K562 (cell line): ENCODE measurements at regions not wholly inside any gene's neighbourhood (a gene's known extent, or its start where the extent isn't known, plus 50 kb on each side); places are given as distances from the start of the nearest gene placed in this dataset.

ENCODE experiments used
- CBX1 ChIP-seq: sonication (generic); IDR thresholded peaks from 2 replicates; pipeline ENCODE4 v1.6.1; 2016; ENCODE audit warnings: antibody characterized with exemption, low read depth, mild to moderate bottlenecking
- CREM ChIP-seq: IDR thresholded peaks from 2 replicates; pipeline ENCODE4 v1.6.1; 2014; ENCODE audit warnings: antibody characterized with exemption, low read depth
- EP300 ChIP-seq: IDR thresholded peaks from 2 replicates; pipeline ENCODE4 v1.6.1; 2012; ENCODE audit warnings: low read length, improper control_type of control experiment
- IFI16 ChIP-seq: fragments of 250-450 bp; sonication (Bioruptor Pico); IDR thresholded peaks from 2 replicates; pipeline ENCODE4 v2.1.2; 2022; ENCODE audit warnings: mild to moderate bottlenecking, inconsistent platforms
- ILF3 ChIP-seq: fragments of 450-650 bp; IDR thresholded peaks from 2 replicates; pipeline ENCODE4 v1.6.1; 2018; ENCODE audit warnings: antibody characterized with exemption, mild to moderate bottlenecking, moderate library complexity, borderline replicate concordance
- MBD2 ChIP-seq: sonication (generic); IDR thresholded peaks from 2 replicates; pipeline ENCODE4 v1.6.1; 2016; ENCODE audit warnings: low read depth, borderline replicate concordance
- MECOM ChIP-seq: fragments of 250-450 bp; sonication (Bioruptor Pico); IDR thresholded peaks from 2 replicates; pipeline ENCODE4 v1.8.0; 2022; ENCODE audit warnings: inconsistent platforms
- MEF2D ChIP-seq: conservative IDR thresholded peaks from 2 replicates; pipeline ENCODE4 v1.6.1; 2016; ENCODE audit warnings: low read depth, missing genetic modification characterization, missing compliant biosample characterization
- MYNN ChIP-seq, 2 experiments: sonication (generic); formaldehyde crosslinking in 1 of 2; IDR thresholded peaks; 2 replicates each; pipeline versions ENCODE4 v1.5.0 to v1.6.1; 2016 to 2020; ENCODE audit warnings: antibody characterized with exemption in 1 of 2, missing genetic modification reagents in 1 of 2
- NR4A1 ChIP-seq, 2 experiments: fragments of 250-450 bp in 1 of 2; fragments of 450-650 bp in 1 of 2; sonication (Bioruptor Pico) in 1 of 2; IDR thresholded peaks; 2 replicates each; pipeline versions ENCODE4 v1.4.0 to v1.6.1; 2016 to 2020; ENCODE audit warnings: mild to moderate bottlenecking in 2 of 2, missing compliant biosample characterization in 1 of 2, missing genetic modification characterization in 1 of 2, moderate library complexity in 1 of 2
- NRF1 ChIP-seq, 2 experiments: fragments of 450-650 bp; IDR thresholded peaks in 1 of 2; conservative IDR thresholded peaks in 1 of 2; 2 replicates each; pipeline ENCODE4 v1.6.1; 2014; ENCODE audit warnings: mild to moderate bottlenecking in 2 of 2
- RFX7 ChIP-seq: fragments of 250-450 bp; sonication (Bioruptor Pico); IDR thresholded peaks from 2 replicates; pipeline ENCODE4 v1.5.1; 2021; ENCODE audit warnings: mild to moderate bottlenecking
- ZFP30 ChIP-seq: fragments of 250-450 bp; sonication (Bioruptor Pico); IDR thresholded peaks from 2 replicates; pipeline ENCODE4 v1.8.0; 2022; ENCODE audit warnings: moderate library complexity, mild to moderate bottlenecking, inconsistent platforms, borderline replicate concordance
- ZNF239 ChIP-seq: fragments of 250-450 bp; sonication (Bioruptor Pico); IDR thresholded peaks from 2 replicates; pipeline ENCODE4 v1.4.0; 2020; ENCODE audit warnings: mild to moderate bottlenecking
- ZNF324 ChIP-seq: fragments of 250-450 bp; sonication (Bioruptor Pico); IDR thresholded peaks from 2 replicates; pipeline ENCODE4 v1.4.0; 2020; ENCODE audit warnings: mild to moderate bottlenecking
- ZNF696 ChIP-seq: fragments of 250-450 bp; sonication (Bioruptor Pico); conservative IDR thresholded peaks from 2 replicates; pipeline ENCODE4 v1.4.0; 2020; ENCODE audit warnings: mild to moderate bottlenecking, moderate library complexity
- TF ChIP-seq, protein P1 (sequence below), 2 experiments: fragments of 450-650 bp in 1 of 2; sonication (generic) in 1 of 2; formaldehyde crosslinking in 1 of 2; IDR thresholded peaks in 1 of 2; conservative IDR thresholded peaks in 1 of 2; 2 replicates each; pipeline versions ENCODE4 v1.6.1 to v1.8.1; 2016 to 2023; ENCODE audit warnings: mild to moderate bottlenecking in 2 of 2, moderate library complexity in 2 of 2, inconsistent platforms in 1 of 2, missing genetic modification reagents in 1 of 2
- TF ChIP-seq, protein P2 (sequence below): fragments of 450-650 bp; IDR thresholded peaks from 2 replicates; pipeline ENCODE4 v1.6.1; 2016; ENCODE audit warnings: antibody characterized with exemption
- TF ChIP-seq, protein P3 (sequence below): fragments of 250-450 bp; sonication (Bioruptor Pico); IDR thresholded peaks from 2 replicates; pipeline ENCODE4 v1.5.1; 2021; ENCODE audit warnings: mild to moderate bottlenecking
- TF ChIP-seq, protein P4 (sequence below): sonication (generic); formaldehyde crosslinking; IDR thresholded peaks from 2 replicates; pipeline ENCODE4 v1.9.0; 2022; ENCODE audit warnings: mild to moderate bottlenecking, missing genetic modification reagents
- TF ChIP-seq, protein P5 (sequence below): sonication (generic); formaldehyde crosslinking; IDR thresholded peaks from 2 replicates; pipeline ENCODE4 v1.8.0; 2022; ENCODE audit warnings: mild to moderate bottlenecking, missing genetic modification reagents

DNA sequence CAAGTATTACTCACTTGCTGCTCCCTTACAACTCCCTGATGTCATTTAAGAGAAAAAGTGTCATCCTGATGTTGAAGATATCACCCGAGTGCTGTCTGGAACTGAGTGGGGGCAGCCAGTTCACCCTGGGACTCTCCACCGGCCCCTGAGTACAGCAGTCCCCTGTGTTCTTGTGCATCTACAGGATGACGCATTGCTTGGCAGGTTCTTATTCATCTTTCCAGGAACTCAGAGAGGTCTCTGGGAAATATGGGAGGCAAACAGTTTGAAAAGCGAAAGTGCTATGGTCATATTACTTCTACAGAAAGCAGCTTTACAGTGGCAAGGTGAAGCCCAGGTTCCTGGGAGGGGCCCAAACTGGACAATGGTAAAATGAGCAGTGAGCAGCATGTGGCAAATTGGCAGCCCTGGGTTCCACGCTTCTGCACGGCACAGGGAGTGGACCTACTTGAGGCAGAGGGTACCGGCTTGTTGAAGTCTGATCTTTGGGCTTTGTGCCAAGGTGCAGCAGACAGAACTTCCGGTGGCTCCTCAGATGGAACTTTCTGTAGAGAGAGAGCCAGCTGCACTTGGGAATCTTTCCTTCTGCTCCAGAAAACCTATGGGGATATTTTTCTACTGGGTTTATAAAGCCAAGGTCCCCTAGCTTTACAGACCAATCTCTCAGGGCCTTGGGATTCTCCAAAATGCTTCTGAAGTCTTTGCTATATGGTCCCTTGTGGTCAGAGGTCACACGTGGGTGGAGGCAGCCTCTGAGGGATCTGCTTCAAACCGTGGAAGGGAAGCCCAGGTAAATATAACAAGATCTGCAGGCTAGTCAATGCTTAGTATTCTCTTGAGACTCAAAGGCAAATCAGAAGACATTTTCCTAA, 128.3 kb downstream of the MAP3K7 start (continued):
- TF ChIP-seq, protein P1, sequence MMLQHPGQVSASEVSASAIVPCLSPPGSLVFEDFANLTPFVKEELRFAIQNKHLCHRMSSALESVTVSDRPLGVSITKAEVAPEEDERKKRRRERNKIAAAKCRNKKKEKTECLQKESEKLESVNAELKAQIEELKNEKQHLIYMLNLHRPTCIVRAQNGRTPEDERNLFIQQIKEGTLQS (IDR thresholded peaks at IDR 0.05) = peak; percentile 97
- TF ChIP-seq, protein P1 (CRISPR knock-in tag; conservative IDR thresholded peaks at IDR 0.05) = no peak; the same call in 1 of the 2 replicates
- peak; percentile 55; the same call in 1 of the 2 replicates for TF ChIP-seq MYNN (IDR thresholded peaks at IDR 0.05)
- TF ChIP-seq MYNN (CRISPR knock-in tag; IDR thresholded peaks at IDR 0.05) = no peak
- no peak; the same call in 1 of the 2 replicates for TF ChIP-seq MEF2D
- TF ChIP-seq ZNF239 (CRISPR knock-in tag) = 0 out of 2 replicates have a peak, but pooled peaks have one; percentile 9
- peak; percentile 63; the same call in 1 of the 2 replicates for TF ChIP-seq MECOM (CRISPR knock-in tag)
- no peak for TF ChIP-seq MBD2
- TF ChIP-seq CBX1 = no peak
- TF ChIP-seq, protein P2, sequence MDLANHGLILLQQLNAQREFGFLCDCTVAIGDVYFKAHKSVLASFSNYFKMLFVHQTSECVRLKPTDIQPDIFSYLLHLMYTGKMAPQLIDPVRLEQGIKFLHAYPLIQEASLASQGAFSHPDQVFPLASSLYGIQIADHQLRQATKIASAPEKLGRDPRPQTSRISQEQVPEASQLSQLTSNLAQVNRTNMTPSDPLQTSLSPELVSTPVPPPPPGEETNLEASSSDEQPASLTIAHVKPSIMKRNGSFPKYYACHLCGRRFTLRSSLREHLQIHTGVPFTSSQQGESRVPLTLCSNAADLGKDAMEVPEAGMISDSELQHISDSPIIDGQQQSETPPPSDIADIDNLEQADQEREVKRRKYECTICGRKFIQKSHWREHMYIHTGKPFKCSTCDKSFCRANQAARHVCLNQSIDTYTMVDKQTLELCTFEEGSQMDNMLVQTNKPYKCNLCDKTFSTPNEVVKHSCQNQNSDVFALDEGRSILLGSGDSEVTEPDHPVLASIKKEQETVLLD = no peak
- TF ChIP-seq, protein P3, sequence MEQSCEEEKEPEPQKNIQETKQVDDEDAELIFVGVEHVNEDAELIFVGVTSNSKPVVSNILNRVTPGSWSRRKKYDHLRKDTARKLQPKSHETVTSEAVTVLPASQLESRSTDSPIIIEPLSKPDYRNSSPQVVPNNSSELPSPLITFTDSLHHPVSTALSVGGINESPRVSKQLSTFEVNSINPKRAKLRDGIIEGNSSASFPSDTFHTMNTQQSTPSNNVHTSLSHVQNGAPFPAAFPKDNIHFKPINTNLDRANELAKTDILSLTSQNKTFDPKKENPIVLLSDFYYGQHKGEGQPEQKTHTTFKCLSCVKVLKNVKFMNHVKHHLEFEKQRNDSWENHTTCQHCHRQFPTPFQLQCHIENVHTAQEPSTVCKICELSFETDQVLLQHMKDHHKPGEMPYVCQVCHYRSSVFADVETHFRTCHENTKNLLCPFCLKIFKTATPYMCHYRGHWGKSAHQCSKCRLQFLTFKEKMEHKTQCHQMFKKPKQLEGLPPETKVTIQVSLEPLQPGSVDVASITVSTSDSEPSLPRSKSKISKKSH (CRISPR knock-in tag) = no peak
- peak in 1 of 2 experiments; percentile 38; a peak in 2 of 4 replicates for TF ChIP-seq NRF1 (conservative IDR thresholded peaks at IDR 0.05 in 1 of 2, IDR thresholded peaks at IDR 0.05 in 1 of 2)
- TF ChIP-seq, protein P4, sequence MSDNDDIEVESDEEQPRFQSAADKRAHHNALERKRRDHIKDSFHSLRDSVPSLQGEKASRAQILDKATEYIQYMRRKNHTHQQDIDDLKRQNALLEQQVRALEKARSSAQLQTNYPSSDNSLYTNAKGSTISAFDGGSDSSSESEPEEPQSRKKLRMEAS (CRISPR knock-in tag) = peak; percentile 54; the same call in 1 of the 2 replicates
- TF ChIP-seq RFX7 (CRISPR knock-in tag) = no peak
- TF ChIP-seq CREM = peak; percentile 64
- TF ChIP-seq ZFP30 = no peak
- TF ChIP-seq, protein P5, sequence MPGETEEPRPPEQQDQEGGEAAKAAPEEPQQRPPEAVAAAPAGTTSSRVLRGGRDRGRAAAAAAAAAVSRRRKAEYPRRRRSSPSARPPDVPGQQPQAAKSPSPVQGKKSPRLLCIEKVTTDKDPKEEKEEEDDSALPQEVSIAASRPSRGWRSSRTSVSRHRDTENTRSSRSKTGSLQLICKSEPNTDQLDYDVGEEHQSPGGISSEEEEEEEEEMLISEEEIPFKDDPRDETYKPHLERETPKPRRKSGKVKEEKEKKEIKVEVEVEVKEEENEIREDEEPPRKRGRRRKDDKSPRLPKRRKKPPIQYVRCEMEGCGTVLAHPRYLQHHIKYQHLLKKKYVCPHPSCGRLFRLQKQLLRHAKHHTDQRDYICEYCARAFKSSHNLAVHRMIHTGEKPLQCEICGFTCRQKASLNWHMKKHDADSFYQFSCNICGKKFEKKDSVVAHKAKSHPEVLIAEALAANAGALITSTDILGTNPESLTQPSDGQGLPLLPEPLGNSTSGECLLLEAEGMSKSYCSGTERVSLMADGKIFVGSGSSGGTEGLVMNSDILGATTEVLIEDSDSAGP (CRISPR knock-in tag) = no peak
- no peak for TF ChIP-seq ILF3
- no peak for TF ChIP-seq IFI16 (CRISPR knock-in tag)
- TF ChIP-seq ZNF324 (CRISPR knock-in tag) = no peak
- TF ChIP-seq NR4A1 (CRISPR knock-in tag; IDR thresholded peaks at IDR 0.05) = no peak
- TF ChIP-seq NR4A1 (tag; IDR thresholded peaks at IDR 0.05) = peak; percentile 62
- peak; percentile 90 for TF ChIP-seq EP300
- TF ChIP-seq ZNF696 = no peak
